GM19099 (cell line): ENCODE measurements at regions not wholly inside any gene's neighbourhood (a gene's known extent, or its start where the extent isn't known, plus 50 kb on each side); places are given as distances from the start of the nearest gene placed in this dataset.

ENCODE experiments used
- POLR2A ChIP-seq: IDR thresholded peaks from 3 replicates; pipeline ENCODE4 v1.6.1; 2011; ENCODE audit warnings: low read depth; ENCODE audit not compliant: insufficient read length; ENCODE audit errors: extremely low read depth

- TF ChIP-seq POLR2A, result no peak
Measured at GRCh38 chr4:14792702-14793227, 209.5 kb upstream of the CPEB2 start.

- no peak for TF ChIP-seq POLR2A
Measured at GRCh38 chr4:14800977-14801376, 201.3 kb upstream of the CPEB2 start.

- no peak for TF ChIP-seq POLR2A
Measured at GRCh38 chr4:14802596-14802995, 199.7 kb upstream of the CPEB2 start.

- no peak for TF ChIP-seq POLR2A
Measured at GRCh38 chr4:14807856-14808255, 194.4 kb upstream of the CPEB2 start.

- no peak for TF ChIP-seq POLR2A
Measured at GRCh38 chr4:14809203-14809602, 193.1 kb upstream of the CPEB2 start.

GRCh38 chr4:14810121-14810520, 192.2 kb upstream of the CPEB2 start:
- no peak for TF ChIP-seq POLR2A

- TF ChIP-seq POLR2A, result no peak
Measured at GRCh38 chr4:14810568-14810967, 191.7 kb upstream of the CPEB2 start.

- TF ChIP-seq POLR2A, result no peak
Measured at GRCh38 chr4:14812101-14812500, 190.2 kb upstream of the CPEB2 start.

GRCh38 chr4:14816623-14817261, 185.5 kb upstream of the CPEB2 start:
- no peak for TF ChIP-seq POLR2A

GRCh38 chr4:14824189-14824588, 178.1 kb upstream of the CPEB2 start:
- TF ChIP-seq POLR2A, result no peak

GRCh38 chr4:14827111-14827510, 175.2 kb upstream of the CPEB2 start:
- TF ChIP-seq POLR2A, result no peak

- TF ChIP-seq POLR2A, result no peak
Measured at GRCh38 chr4:14829795-14830194, 172.5 kb upstream of the CPEB2 start.

GRCh38 chr4:14831416-14831815, 170.9 kb upstream of the CPEB2 start:
- no peak for TF ChIP-seq POLR2A

GRCh38 chr4:14833053-14833452, 169.2 kb upstream of the CPEB2 start:
- no peak for TF ChIP-seq POLR2A

- TF ChIP-seq POLR2A, result no peak
Measured at GRCh38 chr4:14834382-14834781, 167.9 kb upstream of the CPEB2 start.

GRCh38 chr4:14835288-14835687, 167.0 kb upstream of the CPEB2 start:
- no peak for TF ChIP-seq POLR2A

GRCh38 chr4:14835708-14836425, 166.4 kb upstream of the CPEB2 start:
- no peak for TF ChIP-seq POLR2A

GRCh38 chr4:14837860-14838259, 164.4 kb upstream of the CPEB2 start:
- TF ChIP-seq POLR2A, result no peak
